H7 (cell line): ENCODE measurements at regions not wholly inside any gene's neighbourhood (a gene's known extent, or its start where the extent isn't known, plus 50 kb on each side); places are given as distances from the start of the nearest gene placed in this dataset.

ENCODE experiments used
- DNase-seq: peaks from one replicate; pipeline ENCODE4 v3.0.0; 2012
- H3K27me3 ChIP-seq: 2 replicates; pipeline ENCODE4 v1.6.0; 2011; ENCODE audit warnings: mild to moderate bottlenecking, low read length; ENCODE audit not compliant: control insufficient read depth, insufficient read depth
- H3K36me3 ChIP-seq: replicated peaks from 2 replicates; pipeline ENCODE4 v1.5.1; 2011; ENCODE audit warnings: low read length; ENCODE audit not compliant: control insufficient read depth, insufficient read depth
- H3K4me3 ChIP-seq: 2 replicates; pipeline ENCODE4 v1.5.1; 2011; ENCODE audit warnings: low read depth, mild to moderate bottlenecking, control low read depth, low read length, moderate library complexity; ENCODE audit not compliant: insufficient read depth

- no peaks in the 10 kb centered on the region for H3K36me3 ChIP-seq
- no peaks in the 10 kb centered on the region for H3K27me3 ChIP-seq
- H3K4me3 ChIP-seq, result no peak overlapping the region
- no peak for DNase-seq
Measured at GRCh38 chr4:138090918-138091676, 151.1 kb downstream of the SLC7A11 start.

- Histone ChIP-seq H3K36me3 (no peaks in the 10 kb centered on the region), H3K27me3 (no peaks in the 10 kb centered on the region), H3K4me3 (no peak overlapping the region)
Measured at GRCh38 chr4:138090150-138090917, 151.8 kb downstream of the SLC7A11 start.

DNA sequence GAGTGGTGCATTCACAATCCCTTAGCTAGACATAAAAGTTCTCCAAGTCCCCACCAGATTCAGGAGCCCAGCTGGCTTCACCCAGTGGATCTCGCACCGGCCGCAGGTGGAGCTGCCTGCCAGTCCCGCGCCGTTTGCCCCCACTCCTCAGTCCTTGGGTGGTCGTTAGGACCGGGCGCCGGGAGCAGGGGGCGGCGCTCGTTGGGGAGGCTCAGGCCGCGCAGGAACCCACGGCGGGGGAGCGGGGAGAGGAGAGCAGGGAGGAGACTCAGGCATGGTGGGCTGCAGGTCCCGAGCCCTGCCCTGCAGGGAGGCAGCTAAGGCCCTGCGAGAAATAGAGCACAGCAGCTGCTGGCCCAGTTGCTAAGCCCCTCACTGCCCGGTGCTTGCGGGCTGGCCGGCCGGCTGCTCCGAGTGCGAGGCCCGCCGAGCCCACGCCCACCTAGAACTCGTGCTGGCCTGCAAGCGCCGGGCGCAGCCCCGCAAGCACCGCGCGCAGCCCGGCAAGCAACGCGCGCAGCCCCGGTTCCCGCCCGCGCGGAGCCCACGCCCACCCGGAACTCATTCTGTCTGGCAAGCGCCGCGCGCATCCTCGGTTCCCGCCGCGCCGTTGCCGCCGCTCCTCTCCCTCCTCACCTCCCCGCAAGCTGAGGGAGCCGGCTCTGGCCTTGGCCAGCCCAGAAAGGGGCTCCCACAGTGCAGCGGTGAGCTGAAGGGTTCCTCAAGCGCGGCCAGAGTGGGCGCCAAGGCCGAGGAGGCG is 153.5 kb downstream of the SLC7A11 start:
- no peak for DNase-seq
- no peak overlapping the region for H3K4me3 ChIP-seq
- H3K27me3 ChIP-seq, result no peaks in the 10 kb centered on the region
- no peaks in the 10 kb centered on the region for H3K36me3 ChIP-seq

More at GRCh38 chr4:138090150-138090917, 151.8 kb downstream of the SLC7A11 start:
- DNase-seq, result peak; percentile 64

GRCh38 chr4:138087066-138087719 is 155.0 kb downstream of the SLC7A11 start:
- H3K4me3 ChIP-seq, result no peak overlapping the region
- DNase-seq, result no peak
- no peaks in the 10 kb centered on the region for H3K36me3 ChIP-seq
- H3K27me3 ChIP-seq, result no peaks in the 10 kb centered on the region

GRCh38 chr4:138086611-138087041 is 155.5 kb downstream of the SLC7A11 start:
- Histone ChIP-seq H3K27me3 (no peaks in the 10 kb centered on the region), H3K36me3 (no peaks in the 10 kb centered on the region)
- DNase-seq, result no peak

GRCh38 chr4:138085736-138086305 is 156.3 kb downstream of the SLC7A11 start:
- Histone ChIP-seq H3K4me3 (no peak overlapping the region), H3K36me3 (no peaks in the 10 kb centered on the region), H3K27me3 (no peaks in the 10 kb centered on the region)
- no peak for DNase-seq

More at GRCh38 chr4:138086611-138087041, 155.5 kb downstream of the SLC7A11 start:
- no peak overlapping the region for H3K4me3 ChIP-seq

DNA sequence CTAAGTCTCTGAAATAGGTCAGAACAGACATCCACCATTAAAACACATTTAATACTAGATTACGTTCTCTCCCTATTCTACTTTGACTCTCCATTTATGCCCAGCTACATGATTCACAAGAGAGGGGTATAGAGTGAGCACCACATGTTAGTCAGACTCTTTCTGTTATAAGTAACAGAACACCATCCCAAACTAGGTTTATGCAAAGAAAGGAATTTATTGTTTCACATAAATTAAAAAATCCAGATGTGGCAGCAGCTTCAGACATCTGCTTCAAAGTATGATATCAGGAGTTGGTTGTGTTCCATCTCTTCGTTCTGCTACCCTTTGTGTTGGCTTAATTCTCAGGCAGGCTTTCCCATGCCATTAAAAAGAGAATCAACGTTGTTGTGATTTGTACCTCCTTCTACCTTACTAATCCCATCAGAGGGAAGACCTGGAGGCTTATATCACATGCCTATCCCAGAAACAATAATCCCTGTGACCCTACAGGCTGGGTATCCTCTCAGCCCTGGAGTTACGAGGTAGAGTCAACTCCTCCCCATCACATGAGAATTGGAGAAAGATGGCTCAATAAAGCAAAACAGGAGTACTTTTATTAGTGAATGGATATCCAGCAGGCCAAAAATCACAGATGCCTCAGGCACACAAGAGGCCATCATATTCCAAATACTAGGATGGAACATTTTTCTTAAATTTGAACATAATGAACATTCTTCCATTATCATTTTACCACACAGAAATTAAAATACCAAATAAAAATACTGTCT is 163.2 kb downstream of the SLC7A11 start:
- H3K36me3 ChIP-seq, result no peaks in the 10 kb centered on the region
- H3K27me3 ChIP-seq, result no peaks in the 10 kb centered on the region
- DNase-seq, result no peak
- H3K4me3 ChIP-seq, result no peak overlapping the region

DNA sequence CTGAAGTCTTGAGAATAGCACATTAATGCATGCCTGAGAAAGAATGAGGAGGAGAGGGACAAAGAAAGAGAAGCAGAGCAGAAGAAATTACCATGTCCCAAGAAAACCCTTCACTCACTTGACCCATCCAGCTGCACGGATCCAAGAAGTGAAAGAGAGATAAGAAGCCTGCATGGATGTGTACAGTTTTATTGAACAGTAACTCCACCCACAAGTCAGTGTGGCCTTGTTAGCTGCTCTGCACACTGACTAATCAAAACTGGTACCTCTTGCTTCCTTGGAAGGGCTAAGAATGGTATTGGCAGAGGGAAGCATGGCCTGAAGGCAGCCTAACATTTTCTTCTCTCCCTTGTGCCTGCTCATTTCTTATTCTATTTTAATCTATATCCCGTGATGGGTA is 163.9 kb downstream of the SLC7A11 start:
- no peak for DNase-seq
- no peaks in the 10 kb centered on the region for H3K36me3 ChIP-seq
- no peaks in the 10 kb centered on the region for H3K27me3 ChIP-seq
- no peak overlapping the region for H3K4me3 ChIP-seq

- DNase-seq, result no peak
- no peaks in the 10 kb centered on the region for H3K27me3 ChIP-seq
Measured at GRCh38 chr4:138076561-138076960, 165.6 kb downstream of the SLC7A11 start.

GRCh38 chr4:138070816-138071215 is 171.3 kb downstream of the SLC7A11 start:
- no peak for DNase-seq
- Histone ChIP-seq H3K36me3 (no peaks in the 10 kb centered on the region; the same call in 1 of the 2 replicates), H3K4me3 (no peak overlapping the region), H3K27me3 (no peaks in the 10 kb centered on the region)

More at GRCh38 chr4:138076561-138076960, 165.6 kb downstream of the SLC7A11 start:
- no peaks in the 10 kb centered on the region for H3K36me3 ChIP-seq
- no peak overlapping the region for H3K4me3 ChIP-seq

- Histone ChIP-seq H3K4me3 (no peak overlapping the region), H3K27me3 (no peaks in the 10 kb centered on the region), H3K36me3 (no peaks in the 10 kb centered on the region; the same call in 1 of the 2 replicates)
- DNase-seq, result peak; percentile 25
Measured at GRCh38 chr4:138063581-138063980, 178.6 kb downstream of the SLC7A11 start.

DNA sequence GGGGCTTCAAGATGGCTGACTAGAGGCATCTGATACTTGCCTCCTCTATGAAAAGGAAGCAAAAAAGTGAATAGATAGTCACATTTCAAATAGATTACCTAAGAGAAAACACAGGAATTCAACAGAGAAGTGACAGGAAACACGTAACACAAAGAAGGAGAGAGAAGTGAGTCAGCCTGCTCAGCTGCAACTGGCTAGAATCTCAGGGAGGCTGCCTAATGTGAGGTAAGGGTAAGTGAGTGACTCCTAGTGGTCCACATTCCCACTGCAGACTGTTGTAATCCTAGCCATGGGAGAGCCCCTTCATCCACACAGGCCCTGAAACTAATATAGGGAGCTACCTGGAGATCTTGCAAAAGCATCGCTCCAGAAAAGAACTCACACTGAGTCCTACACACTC is 179.2 kb downstream of the SLC7A11 start:
- Histone ChIP-seq H3K4me3 (no peak overlapping the region), H3K36me3 (no peaks in the 10 kb centered on the region; the same call in 1 of the 2 replicates), H3K27me3 (no peaks in the 10 kb centered on the region)
- DNase-seq, result peak; percentile 59

DNA sequence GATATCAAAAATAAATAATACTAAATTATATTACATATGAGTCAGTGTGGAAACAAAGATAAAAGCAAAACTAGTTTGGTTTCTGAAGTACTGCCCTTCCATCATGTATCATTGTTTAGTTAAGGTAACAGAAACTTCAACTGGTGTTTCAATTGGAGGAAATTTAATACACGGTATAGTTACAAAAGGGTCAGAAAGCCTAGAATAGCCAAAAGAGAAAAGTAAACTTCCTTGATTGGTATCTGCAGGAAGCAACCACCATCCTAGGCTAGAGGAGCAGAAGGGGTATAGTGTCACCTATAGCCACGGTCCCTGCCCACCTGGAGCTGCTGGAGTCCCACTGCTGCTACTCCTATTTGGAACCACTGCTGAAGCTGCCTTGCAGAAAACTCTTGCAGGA is 185.6 kb downstream of the SLC7A11 start:
- Histone ChIP-seq H3K4me3 (no peak overlapping the region), H3K27me3 (no peaks in the 10 kb centered on the region), H3K36me3 (no peaks in the 10 kb centered on the region)
- no peak for DNase-seq
